BJ (cell line): ENCODE measurements at regions not wholly inside any gene's neighbourhood (a gene's known extent, or its start where the extent isn't known, plus 50 kb on each side); places are given as distances from the start of the nearest gene placed in this dataset.

Experiments used
- CTCF ChIA-PET: fragments of 350-600 bp; formaldehyde crosslinking; extraction: SDS; loops from one replicate; lab custom pipeline; 2021; ENCODE audit warnings: antibody characterized with exemption, inconsistent platforms; lab: Yijun Ruan, JAX
- POLR2A ChIA-PET: fragments of 300-600 bp; sonication (Branson Sonifier 250); formaldehyde crosslinking; extraction: SDS; loops from one replicate; lab custom pipeline; 2021; ENCODE audit warnings: antibody characterized with exemption; lab: Charles Lee
- DNase-seq: peaks from one replicate; pipeline ENCODE4 v3.0.0-alpha.2; 2011; ENCODE audit warnings: low read depth
- H3K27me3 ChIP-seq: 2 replicates; pipeline ENCODE4 v1.6.0; 2011; ENCODE audit warnings: low read length; ENCODE audit not compliant: control insufficient read depth, insufficient read depth
- H3K36me3 ChIP-seq: 2 replicates; pipeline ENCODE4 v1.5.1; 2011; ENCODE audit warnings: low read length; ENCODE audit not compliant: control insufficient read depth, insufficient read depth
- H3K4me3 ChIP-seq: 2 replicates; pipeline ENCODE4 v1.5.1; 2011; ENCODE audit warnings: low read depth, mild to moderate bottlenecking, control low read depth, low read length
- CTCF ChIP-seq: IDR thresholded peaks from 2 replicates; pipeline ENCODE4 v1.5.1; 2011; ENCODE audit warnings: low read depth, mild to moderate bottlenecking, control low read depth, inconsistent platforms, low read length, moderate library complexity; ENCODE audit not compliant: insufficient read depth

DNA sequence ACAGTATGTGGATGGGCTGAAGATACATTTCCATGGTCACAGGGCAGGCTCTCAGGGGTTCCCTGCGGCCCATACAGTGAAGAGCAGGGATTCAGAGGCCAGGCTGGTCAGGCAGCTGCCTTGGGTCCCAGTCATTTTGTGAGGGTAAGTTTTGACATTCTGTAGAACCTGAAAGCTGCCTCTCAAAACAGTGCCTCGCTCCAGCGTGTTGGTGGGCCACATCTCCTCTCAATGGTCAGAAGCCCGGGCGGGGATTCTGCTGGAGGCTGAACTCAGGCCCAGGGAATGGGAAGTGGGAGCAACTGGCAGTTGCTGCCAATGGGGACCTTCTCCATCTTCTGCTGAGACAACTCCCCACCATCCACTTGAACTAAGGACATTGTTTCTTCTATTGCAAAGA, 190.0 kb downstream of the PTPN20 start:
- ChIA-PET POLR2A (no interaction called here), CTCF (no interaction called here)
- no peaks in the 10 kb centered on the region for H3K36me3 ChIP-seq
- H3K4me3 ChIP-seq = no peak overlapping the region
- no peak for DNase-seq
- H3K27me3 ChIP-seq = peaks cover 1% of the 10 kb centered on the region; the same call in 1 of the 2 replicates
- no peak for TF ChIP-seq CTCF

DNA sequence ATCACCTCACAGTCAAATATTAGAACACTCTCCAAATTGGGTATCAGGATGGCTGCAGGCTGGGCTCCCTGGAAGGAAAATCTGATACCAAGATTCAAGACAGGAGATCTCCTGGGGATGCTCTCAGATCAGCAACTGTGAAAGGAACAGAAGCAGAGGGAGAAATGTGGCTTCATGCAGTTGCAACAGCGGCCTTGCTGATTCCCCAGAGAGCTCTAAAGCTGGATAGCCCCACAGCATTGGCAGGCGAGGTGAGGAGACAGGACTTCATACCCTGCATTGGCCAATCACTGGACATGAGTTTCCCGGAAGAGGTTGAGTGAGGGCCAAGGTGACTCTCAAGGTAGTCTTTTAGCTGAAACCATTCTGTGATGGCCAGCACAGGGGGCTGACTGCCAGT, 190.6 kb downstream of the PTPN20 start:
- Histone ChIP-seq H3K27me3 (peaks cover 1% of the 10 kb centered on the region; the same call in 1 of the 2 replicates), H3K36me3 (no peaks in the 10 kb centered on the region), H3K4me3 (no peak overlapping the region)
- TF ChIP-seq CTCF = no peak
- DNase-seq = no peak
- ChIA-PET POLR2A (no interaction called here), CTCF (no interaction called here)

GRCh38 chr10:47104151-47104605, 192.9 kb downstream of the PTPN20 start:
- Histone ChIP-seq H3K27me3 (no peaks in the 10 kb centered on the region), H3K36me3 (no peaks in the 10 kb centered on the region), H3K4me3 (no peak overlapping the region)
- DNase-seq = no peak
- TF ChIP-seq CTCF = no peak
- ChIA-PET CTCF (interaction anchor here (1.2 to 1.7 kb wide), 2 partner anchors 17 to 62 kb away, joined by 3 to 5 read pairs; no protein-coding TSS in a partner anchor), POLR2A (no interaction called here)

DNA sequence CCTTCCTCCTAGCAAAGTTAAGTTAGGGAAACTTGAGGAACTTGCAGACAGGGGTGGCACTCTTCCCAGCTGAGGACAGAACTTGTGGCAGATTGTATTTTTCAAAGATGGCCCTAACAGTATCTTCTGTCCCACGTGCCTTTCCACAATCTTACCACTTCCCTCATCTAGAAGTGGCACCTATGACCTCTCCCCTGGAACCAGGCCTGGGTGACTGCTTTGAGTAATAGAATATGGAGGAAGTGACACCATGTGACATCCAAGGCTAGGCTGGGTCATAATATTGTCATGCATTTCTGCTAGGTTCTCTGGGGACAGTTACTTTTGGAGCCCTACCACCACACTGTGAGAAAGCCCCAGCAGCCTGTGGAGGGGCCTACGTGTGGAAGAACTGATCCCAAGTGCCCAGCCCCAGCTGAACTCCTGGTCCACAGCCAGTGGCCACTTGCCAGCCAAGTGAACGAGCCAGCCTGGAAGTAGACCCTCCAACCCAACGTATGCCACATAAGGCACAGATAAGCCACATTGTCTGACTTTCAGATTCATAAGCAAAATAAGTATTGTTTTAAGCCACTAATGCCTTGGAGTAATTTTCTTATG, 193.7 kb downstream of the PTPN20 start:
- ChIA-PET POLR2A (no interaction called here), CTCF (interaction anchor here (1.2 kb wide), 1 partner anchor 17 kb away, joined by 3 read pairs; no protein-coding TSS in a partner anchor)
- H3K4me3 ChIP-seq = no peak overlapping the region
- no peaks in the 10 kb centered on the region for H3K36me3 ChIP-seq
- DNase-seq = no peak
- H3K27me3 ChIP-seq = no peaks in the 10 kb centered on the region
- TF ChIP-seq CTCF = no peak

DNA sequence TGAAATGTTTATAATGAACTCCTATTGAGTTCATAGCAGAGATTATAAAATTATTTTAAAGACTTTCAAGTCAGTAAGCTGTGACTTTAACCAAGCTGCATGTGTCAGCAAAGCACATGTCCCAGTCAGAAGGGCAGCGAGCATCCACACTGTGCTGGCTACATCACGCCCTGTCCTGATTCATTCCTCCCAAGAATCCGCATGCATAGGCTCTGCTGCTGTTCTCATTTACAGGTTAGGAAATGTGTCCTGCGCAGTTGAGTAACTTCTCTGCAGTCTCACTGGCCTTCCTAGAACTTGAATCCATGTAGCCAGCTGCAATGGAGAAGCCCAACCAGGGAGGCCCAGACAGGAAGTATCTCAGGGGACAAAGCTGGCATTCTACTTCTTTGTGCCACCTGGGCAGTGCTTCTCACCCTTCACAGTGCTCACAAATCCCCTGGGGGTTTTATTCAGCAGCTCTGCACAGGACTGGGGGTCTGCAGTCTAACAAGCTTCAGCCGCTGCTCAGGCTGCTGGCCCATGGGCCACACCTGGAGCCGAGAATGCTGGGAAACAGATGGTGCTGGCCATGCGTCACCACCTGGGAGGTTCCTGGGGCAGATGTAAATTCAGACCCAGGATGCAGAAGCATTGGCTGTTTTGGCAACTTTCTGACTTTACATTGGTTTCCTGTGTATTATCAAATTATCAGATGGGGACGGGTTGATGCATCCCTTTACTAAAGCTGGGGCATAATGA, 192.8 kb upstream of the GDF10 start:
- no peak for TF ChIP-seq CTCF
- ChIA-PET POLR2A (no interaction called here), CTCF (interaction anchor here (0.8 to 1.7 kb wide), 4 partner anchors 12 to 59 kb away, joined by 3 to 4 read pairs (median 3); no protein-coding TSS in a partner anchor)
- DNase-seq = no peak
- no peak overlapping the region for H3K4me3 ChIP-seq
- H3K36me3 ChIP-seq = no peaks in the 10 kb centered on the region
- no peaks in the 10 kb centered on the region for H3K27me3 ChIP-seq
